GM12878 (cell line): ENCODE measurements at regions not wholly inside any gene's neighbourhood (a gene's known extent, or its start where the extent isn't known, plus 50 kb on each side); places are given as distances from the start of the nearest gene placed in this dataset.

ENCODE experiments used
- NFIC ChIP-seq: IDR thresholded peaks from 2 replicates; pipeline ENCODE4 v1.6.1; 2012; ENCODE audit warnings: low read depth, mild to moderate bottlenecking, inconsistent platforms, low read length, moderate library complexity
- RFX5 ChIP-seq: IDR thresholded peaks from 2 replicates; pipeline ENCODE4 v1.6.1; 2011; ENCODE audit warnings: low read depth, low read length, improper control_type of control experiment

- TF ChIP-seq RFX5 (no peak), NFIC (no peak)
These were observed 403.3 kb downstream of the HGF start for GRCh38 chr7:81366546-81366945.
